ENCODE measurements at regions not wholly inside any gene's neighbourhood (a gene's known extent, or its start where the extent isn't known, plus 50 kb on each side); places are given as distances from the start of the nearest gene placed in this dataset.

- TF ChIP-seq CTCF (IDR thresholded peaks at IDR 0.05), result no peak
- no peak for TF ChIP-seq EZH2 (IDR thresholded peaks at IDR 0.05)
- no peak for TF ChIP-seq EZH2phosphoT487 (IDR thresholded peaks at IDR 0.05)
Measured at GRCh38 chr12:86349196-86349595, 93.0 kb upstream of the MGAT4C start.
